Erythroblast (primary cell): ENCODE measurements at regions not wholly inside any gene's neighbourhood (a gene's known extent, or its start where the extent isn't known, plus 50 kb on each side); places are given as distances from the start of the nearest gene placed in this dataset.

Source experiments
- GATA1 ChIP-seq: IDR thresholded peaks from 2 replicates; pipeline ENCODE4 v1.6.1; 2011; ENCODE audit warnings: low read depth, mild to moderate bottlenecking, control low read depth, low read length, moderate library complexity
- POLR2A ChIP-seq: IDR thresholded peaks from 2 replicates; pipeline ENCODE4 v1.6.1; 2011; ENCODE audit warnings: mild to moderate bottlenecking, low read length

- TF ChIP-seq POLR2A: no peak
- no peak for TF ChIP-seq GATA1
Observed at GRCh38 chr2:221112744-221113143, 459.4 kb downstream of the EPHA4 start.
